Epidermal melanocyte (primary cell): ENCODE measurements at regions not wholly inside any gene's neighbourhood (a gene's known extent, or its start where the extent isn't known, plus 50 kb on each side); places are given as distances from the start of the nearest gene placed in this dataset.

Experiments
- DNase-seq: peaks from one replicate; pipeline ENCODE4 v3.0.0; 2011; ENCODE audit warnings: low spot score; ENCODE audit not compliant: insufficient read length

DNA sequence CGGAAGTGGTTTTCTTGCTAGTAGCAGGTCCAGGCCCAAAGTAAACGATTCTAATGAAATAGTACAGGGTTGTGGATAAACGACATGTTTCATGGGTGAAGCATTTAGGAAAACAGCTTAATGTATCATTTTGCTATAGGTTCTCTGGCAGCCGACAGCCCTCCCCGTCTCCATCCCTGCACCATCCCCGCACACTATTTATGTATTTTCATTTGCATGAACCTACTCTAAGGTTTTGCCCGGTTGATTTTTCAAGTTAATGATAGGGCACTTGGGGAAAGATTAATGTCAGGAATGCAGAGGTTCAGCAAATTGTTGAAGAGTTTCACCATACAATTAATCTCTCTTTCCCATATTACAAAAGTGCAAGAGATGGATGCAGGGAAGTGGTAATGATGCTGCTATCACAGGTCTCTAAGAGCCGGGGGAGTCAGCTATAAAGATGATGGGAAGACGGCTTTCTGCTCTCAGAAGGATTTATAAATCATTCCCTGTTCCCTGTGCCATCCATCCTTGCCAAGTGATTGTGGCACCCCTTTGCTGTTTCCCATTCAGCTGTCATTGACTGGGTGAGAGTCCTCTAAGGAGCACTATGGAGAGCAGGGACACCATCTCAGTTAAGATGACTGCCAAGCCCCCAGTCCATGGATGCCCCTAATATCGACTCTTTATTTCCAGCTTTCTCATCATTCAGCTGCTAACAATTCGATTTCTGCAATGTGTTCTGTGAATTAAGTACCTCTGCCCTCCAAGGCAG lies 186.3 kb downstream of the IRS2 start:
- no peak for DNase-seq

DNA sequence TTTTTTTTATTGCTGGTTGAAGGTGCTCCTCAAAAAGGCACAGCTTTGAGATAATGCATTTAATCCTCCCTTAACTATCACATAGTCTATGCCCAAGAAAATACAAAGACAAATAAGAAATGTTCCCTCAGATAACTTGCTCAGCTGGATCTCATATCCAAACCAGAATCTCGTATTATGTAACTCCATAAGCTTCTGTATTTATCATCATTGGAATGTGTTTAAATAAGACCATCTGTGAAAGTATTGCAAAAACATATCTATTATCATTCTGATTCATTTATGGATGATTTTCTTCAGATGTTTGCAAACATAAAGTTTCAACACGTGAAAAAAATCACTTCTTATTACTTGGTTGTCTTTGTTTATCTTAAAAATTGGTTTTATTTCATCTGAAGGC lies 190.9 kb downstream of the IRS2 start:
- DNase-seq, result peak; percentile 19

GRCh38 chr13:109593230-109593629 lies 193.2 kb downstream of the IRS2 start:
- no peak for DNase-seq

GRCh38 chr13:109592770-109593169 lies 193.6 kb downstream of the IRS2 start:
- no peak for DNase-seq

GRCh38 chr13:109587689-109588088 lies 198.7 kb downstream of the IRS2 start:
- no peak for DNase-seq

DNA sequence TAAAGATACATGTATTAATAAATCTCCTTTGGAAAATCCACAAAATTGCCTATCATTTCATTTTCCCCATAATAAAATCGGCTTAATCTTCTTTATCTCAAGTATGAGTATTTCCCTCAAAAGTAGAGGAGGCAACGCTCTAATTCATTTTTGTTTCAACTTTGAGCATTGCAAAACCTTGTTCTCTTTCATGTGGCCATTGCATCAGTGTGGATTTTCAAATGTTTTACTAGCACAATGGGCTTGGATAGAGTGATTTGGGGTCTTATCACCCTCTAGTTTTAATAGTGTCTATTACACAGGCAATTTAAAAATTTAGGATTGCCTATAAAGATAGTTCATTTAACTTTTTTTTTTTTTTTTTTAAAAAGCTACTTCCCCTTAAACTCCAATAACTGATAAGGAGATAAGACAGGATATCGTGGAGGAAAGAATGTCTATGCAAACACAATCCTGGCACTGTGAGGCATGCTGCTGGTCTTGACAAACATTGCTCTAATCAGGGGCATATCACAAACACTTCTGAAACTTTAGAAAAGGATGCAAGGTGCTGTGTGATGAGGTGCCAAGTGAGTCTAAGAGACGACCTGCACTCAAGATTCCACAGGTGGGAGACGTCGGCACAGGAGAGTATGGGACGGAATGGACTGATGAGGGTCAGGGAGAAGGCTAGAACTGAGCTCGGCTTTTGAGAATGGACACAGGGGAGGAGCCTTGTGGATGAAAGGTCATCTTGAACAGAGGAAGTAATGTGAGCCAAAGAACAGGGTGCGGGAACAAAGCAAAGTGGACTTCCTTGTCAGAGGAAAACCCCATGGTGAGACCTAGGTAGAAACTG lies 199.7 kb downstream of the IRS2 start:
- no peak for DNase-seq

- DNase-seq, result no peak
These were observed 201.5 kb downstream of the IRS2 start for GRCh38 chr13:109584844-109585361.

DNA sequence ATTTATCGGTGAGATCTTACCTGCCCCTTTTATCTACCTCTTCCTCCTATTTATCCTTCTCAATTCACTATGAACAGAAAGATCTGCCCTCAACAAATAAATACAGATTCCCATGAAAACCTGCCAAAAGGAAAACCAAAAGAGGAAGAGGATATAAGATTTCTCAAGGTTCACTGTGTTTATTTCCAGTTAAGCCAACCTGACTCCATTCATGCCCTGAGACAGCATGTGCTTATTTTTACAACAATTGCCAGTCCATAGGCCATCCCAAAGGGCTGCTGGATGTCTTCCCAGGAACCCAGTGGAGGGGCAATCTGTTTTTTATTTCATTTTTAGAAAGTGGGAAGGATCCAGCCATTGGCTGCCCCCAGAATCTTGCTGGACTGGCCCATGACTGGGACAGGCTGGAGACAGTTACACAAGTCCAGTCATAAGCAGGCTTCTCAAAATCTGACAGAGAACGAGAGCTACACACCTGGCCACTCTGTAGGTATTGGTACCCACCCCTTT lies 209.1 kb downstream of the IRS2 start:
- no peak for DNase-seq

GRCh38 chr13:109576331-109576813 lies 210.0 kb downstream of the IRS2 start:
- no peak for DNase-seq

DNA sequence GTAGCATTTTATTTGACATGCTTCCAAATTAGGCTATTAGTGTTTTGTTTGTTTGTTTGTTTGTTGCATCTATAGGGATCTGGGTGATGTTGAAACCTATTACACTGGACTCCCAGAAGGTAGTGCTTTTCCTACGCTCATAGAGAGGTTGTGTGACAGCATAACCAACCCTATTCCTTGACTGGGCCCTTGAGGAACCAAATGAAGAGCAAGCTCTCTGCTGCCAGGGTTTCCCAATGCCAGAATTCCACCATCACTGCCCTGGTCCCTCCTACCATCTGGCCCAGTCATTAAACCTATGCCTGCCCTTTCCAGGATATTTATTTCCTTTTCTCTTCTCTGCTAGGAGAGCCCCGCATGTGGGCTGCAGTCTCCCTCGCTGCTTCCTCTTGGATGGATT lies 210.6 kb downstream of the IRS2 start:
- DNase-seq, result no peak

- DNase-seq, result no peak
These were observed 214.0 kb downstream of the IRS2 start for GRCh38 chr13:109572389-109572788.

- no peak for DNase-seq
These were observed 216.2 kb downstream of the IRS2 start for GRCh38 chr13:109569958-109570711.

GRCh38 chr13:109568339-109568818 lies 218.0 kb downstream of the IRS2 start:
- DNase-seq, result no peak

DNA sequence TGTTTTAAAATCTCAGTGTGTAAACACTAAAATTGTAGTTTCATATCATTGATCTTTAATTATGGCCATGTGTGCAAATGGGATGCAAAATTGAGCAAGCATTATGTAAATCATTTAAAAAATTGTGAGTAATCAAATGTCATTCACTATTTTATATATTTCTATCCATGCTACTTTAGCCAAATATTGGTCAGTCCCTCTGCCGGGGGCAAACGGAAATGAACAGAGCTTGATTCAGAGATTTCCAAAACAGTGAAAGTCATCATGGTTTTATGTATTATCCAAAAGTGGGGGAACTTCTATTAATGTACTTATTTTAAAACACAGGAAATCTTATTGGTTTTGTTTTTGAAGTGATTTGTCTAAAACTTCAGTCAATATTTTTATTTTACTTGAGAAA lies 219.1 kb downstream of the IRS2 start:
- DNase-seq, result no peak

GRCh38 chr13:109565877-109566276 lies 220.5 kb downstream of the IRS2 start:
- DNase-seq, result no peak

DNA sequence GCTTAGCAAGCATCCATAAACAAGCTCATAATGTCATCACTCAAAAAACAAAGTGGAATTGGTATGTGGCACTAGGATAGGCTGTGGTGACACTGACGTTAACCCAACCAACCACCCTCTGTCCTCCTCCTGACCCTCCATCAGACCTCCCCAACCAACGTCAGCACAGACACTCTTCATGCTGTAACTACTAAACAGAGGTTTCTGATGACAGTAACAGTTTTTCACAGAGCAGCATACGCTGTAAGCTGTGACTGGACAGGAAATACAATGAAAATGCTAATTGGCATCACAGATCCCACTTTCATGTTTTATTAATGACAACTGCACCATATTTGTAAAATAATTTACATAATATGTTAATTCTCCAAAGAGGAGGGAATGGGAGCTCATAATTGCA lies 238.0 kb downstream of the IRS2 start:
- no peak for DNase-seq

GRCh38 chr13:109547942-109548341 lies 238.4 kb downstream of the IRS2 start:
- DNase-seq, result no peak

GRCh38 chr13:109545931-109546330 lies 240.5 kb downstream of the IRS2 start:
- no peak for DNase-seq

GRCh38 chr13:109541081-109541480 lies 245.3 kb downstream of the IRS2 start:
- DNase-seq, result no peak

DNA sequence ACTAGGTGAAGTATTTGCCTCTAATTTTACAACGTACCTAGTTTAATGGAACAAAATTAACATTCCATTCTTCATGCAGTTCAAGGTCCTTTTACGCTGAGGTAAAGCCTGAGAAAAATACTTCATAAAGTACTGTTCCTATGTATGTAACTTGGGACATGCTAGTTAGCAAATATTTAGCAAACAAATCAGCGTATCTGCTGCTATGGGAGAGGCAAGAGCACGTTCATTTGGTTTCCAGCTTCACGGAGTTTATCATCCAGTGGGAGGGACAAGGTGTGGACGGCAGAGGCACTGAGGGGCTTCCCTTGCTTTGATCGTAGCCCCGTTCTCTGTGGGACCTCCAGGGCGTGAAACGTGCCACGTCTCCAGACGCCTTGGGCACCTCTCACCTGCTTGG lies 248.8 kb downstream of the IRS2 start:
- no peak for DNase-seq

DNA sequence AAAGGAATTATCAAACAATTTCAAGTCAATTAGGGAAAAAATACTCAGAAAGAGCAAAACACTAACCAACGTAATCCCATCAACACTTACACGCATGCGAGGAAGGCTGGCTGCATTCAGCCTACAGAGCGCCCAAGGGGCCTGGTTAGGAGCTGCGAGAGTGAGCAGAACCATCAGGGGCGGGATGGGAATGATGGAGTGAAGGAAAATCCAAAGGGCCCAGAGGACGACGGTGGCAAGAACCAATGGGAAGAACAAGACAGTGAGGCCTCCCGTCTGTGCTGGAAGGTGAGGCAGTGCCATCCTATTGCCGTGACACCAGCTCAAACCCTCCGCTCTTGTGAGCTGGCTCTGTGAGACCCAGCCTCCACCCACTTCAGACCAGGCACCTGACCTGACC lies 253.0 kb downstream of the IRS2 start:
- no peak for DNase-seq
